Limb (tissue), 2 donors: ENCODE measurements at regions not wholly inside any gene's neighbourhood (a gene's known extent, or its start where the extent isn't known, plus 50 kb on each side); places are given as distances from the start of the nearest gene placed in this dataset.

Experiments
- DNase-seq, 2 donors: peaks; one replicate each; pipeline ENCODE4 v3.0.0-alpha.2; 2016; ENCODE audit errors: extremely low spot score in 2 of 2

- no peak for DNase-seq
These were observed 966.9 kb upstream of the NR2F2 start for GRCh38 chr15:95363646-95364045.

- DNase-seq = peak in 1 of 2 donors; percentile 51
These were observed 964.9 kb upstream of the NR2F2 start for GRCh38 chr15:95365511-95366107.

GRCh38 chr15:95368191-95368590 lies 962.3 kb upstream of the NR2F2 start:
- DNase-seq = no peak

GRCh38 chr15:95368755-95369601 lies 961.5 kb upstream of the NR2F2 start:
- no peak for DNase-seq

GRCh38 chr15:95370291-95370690 lies 960.2 kb upstream of the NR2F2 start:
- DNase-seq = no peak

- no peak for DNase-seq
These were observed 958.8 kb upstream of the NR2F2 start for GRCh38 chr15:95371664-95372063.

GRCh38 chr15:95375281-95375680 lies 955.2 kb upstream of the NR2F2 start:
- DNase-seq = no peak

GRCh38 chr15:95377258-95377852 lies 953.1 kb upstream of the NR2F2 start:
- no peak for DNase-seq

GRCh38 chr15:95394186-95395067 lies 936.1 kb upstream of the NR2F2 start:
- DNase-seq = peak in 1 of 2 donors; percentile 30

GRCh38 chr15:95400428-95400827 lies 930.1 kb upstream of the NR2F2 start:
- no peak for DNase-seq

- DNase-seq = peak in 1 of 2 donors; percentile 34
These were observed 928.9 kb upstream of the NR2F2 start for GRCh38 chr15:95401587-95401986.

- DNase-seq = no peak
These were observed 925.1 kb upstream of the NR2F2 start for GRCh38 chr15:95405447-95405846.

GRCh38 chr15:95407534-95407933 lies 923.0 kb upstream of the NR2F2 start:
- no peak for DNase-seq

- no peak for DNase-seq
These were observed 921.3 kb upstream of the NR2F2 start for GRCh38 chr15:95409211-95409610.

GRCh38 chr15:95409626-95410310 lies 920.7 kb upstream of the NR2F2 start:
- no peak for DNase-seq

GRCh38 chr15:95410757-95411156 lies 919.7 kb upstream of the NR2F2 start:
- DNase-seq = no peak

GRCh38 chr15:95416576-95416975 lies 913.9 kb upstream of the NR2F2 start:
- DNase-seq = no peak

GRCh38 chr15:95417761-95418160 lies 912.7 kb upstream of the NR2F2 start:
- DNase-seq = no peak

- no peak for DNase-seq
These were observed 908.2 kb upstream of the NR2F2 start for GRCh38 chr15:95422255-95422654.

GRCh38 chr15:95425859-95426258 lies 904.6 kb upstream of the NR2F2 start:
- no peak for DNase-seq

- no peak for DNase-seq
These were observed 901.2 kb upstream of the NR2F2 start for GRCh38 chr15:95429345-95429744.
